HG03060 (cell line): ENCODE measurements at regions not wholly inside any gene's neighbourhood (a gene's known extent, or its start where the extent isn't known, plus 50 kb on each side); places are given as distances from the start of the nearest gene placed in this dataset.
"Not testable (repeated sequence)": the region's sequence is repeated elsewhere in the genome, so short reads cannot be mapped to it uniquely, and the experiment has no call there.

Experiments
- ATAC-seq: cut with Tn5 transposase; IDR thresholded peaks from one replicate; pipeline ENCODE4 v1.9.1; 2021; ENCODE audit warnings: low read depth, moderate number of reproducible peaks; ENCODE audit not compliant: unreplicated experiment

- ATAC-seq = no peak
Measured at GRCh38 chr2:7515327-7515726, 598.1 kb downstream of the RNF144A start.

GRCh38 chr2:7516484-7517063 is 599.4 kb downstream of the RNF144A start:
- ATAC-seq = no peak

DNA sequence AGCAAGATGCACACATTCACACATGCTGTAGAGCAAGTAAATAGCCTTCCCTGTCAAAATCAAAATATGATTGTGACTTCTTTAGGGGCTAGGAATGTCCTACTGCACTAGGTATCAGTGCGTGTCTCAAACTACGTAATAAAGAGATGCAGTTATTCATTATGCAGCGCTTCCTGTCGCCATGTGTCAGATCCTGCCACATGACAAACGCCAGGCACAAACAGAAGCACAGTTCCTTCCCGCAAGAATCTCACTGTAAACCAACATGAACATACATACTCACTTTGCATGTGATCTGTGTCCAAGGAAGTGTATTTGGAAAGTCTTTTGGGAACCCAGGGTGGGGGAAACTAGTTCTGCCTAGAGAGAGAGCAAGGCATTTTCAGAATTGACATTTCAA is 599.9 kb downstream of the RNF144A start:
- ATAC-seq = no peak

GRCh38 chr2:7517851-7518250 is 600.6 kb downstream of the RNF144A start:
- no peak for ATAC-seq

GRCh38 chr2:7523481-7524120 is 606.4 kb downstream of the RNF144A start:
- ATAC-seq = no peak

DNA sequence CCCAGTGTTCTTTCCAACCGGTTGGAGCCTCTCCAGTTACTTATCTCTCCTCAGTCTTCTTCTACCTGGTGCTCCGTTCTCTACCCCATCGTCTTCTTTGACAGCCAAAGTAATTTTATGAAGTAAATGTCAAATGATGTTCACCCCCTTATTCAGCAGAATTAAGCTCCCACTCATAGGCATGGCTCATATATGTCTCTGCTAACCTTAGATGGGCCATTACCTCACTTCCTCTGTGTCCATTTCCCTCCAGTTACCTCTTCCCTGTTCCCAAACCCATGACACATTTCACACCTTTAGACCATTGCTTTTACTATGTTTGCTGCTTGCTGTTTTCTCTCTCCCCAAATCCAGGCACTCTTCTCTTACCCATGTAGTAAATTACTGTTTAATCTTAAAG is 607.0 kb downstream of the RNF144A start:
- ATAC-seq = no peak

DNA sequence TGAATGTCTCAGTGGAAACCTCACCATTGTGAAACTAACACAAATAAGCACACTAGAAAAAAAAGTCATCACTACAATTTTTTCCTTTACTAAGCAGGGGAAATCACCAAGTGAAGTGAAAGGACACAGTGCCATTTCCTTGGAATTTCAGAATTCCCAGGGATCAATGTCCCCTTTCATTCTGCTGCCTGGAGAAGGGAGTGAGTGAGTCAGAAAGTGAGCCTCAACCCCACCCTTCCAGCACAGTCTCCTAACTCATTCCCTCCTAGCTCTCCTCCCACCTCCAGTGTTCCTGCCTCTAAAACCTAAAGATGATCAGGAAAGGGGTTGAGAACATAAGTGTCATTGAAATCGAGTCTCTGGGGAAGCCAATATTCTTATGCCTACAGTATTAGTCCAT is 608.5 kb downstream of the RNF144A start:
- ATAC-seq = no peak

DNA sequence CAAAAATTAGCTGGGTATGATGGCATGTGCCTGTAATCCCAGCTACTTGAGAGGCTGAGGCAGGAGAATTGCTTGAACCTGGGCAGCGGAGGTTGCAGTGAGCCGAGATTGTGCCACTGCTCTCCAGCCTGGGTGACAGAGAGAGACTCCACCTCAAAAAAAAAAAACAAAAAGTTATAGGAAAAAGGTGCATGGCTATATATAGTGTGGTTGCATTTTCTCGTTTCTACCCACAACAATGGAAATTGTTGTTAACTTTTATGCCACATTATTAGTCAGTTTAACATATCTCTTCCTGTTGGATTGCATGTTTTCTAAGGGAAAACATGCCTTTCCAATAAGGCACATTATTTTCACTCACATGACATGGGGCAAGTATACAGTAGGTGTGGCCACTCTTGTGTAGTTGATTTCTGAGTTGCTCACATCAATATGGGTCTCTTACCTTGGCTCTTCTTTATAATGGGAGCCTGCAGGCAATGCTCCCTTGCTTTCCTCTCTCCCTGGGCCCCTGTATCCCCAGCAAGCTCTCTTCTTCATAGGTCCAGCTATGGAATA is 610.0 kb downstream of the RNF144A start:
- ATAC-seq = no peak

DNA sequence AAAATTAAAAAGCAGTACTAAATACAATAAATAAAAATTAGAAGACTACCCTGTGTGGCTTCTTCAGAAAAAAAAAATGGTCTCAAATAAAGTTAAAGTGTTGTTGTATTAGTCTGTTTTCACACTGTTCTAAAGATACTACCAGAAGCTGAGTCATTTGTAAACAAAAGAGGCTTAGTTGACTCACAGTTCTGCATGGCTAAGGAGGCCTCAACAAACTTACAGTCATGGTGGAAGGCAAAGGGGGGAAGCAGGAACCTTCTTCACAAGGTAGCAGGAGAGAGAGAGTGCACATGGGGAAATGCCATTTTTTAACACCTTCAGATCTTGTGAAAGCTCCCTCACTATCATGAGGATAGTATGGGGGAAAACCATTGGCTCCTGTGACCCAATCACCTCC is 612.8 kb downstream of the RNF144A start:
- no peak for ATAC-seq

- ATAC-seq = no peak
Measured at GRCh38 chr2:7539077-7539476, 621.9 kb downstream of the RNF144A start.

- ATAC-seq = no peak
Measured at GRCh38 chr2:7539760-7540159, 622.5 kb downstream of the RNF144A start.

DNA sequence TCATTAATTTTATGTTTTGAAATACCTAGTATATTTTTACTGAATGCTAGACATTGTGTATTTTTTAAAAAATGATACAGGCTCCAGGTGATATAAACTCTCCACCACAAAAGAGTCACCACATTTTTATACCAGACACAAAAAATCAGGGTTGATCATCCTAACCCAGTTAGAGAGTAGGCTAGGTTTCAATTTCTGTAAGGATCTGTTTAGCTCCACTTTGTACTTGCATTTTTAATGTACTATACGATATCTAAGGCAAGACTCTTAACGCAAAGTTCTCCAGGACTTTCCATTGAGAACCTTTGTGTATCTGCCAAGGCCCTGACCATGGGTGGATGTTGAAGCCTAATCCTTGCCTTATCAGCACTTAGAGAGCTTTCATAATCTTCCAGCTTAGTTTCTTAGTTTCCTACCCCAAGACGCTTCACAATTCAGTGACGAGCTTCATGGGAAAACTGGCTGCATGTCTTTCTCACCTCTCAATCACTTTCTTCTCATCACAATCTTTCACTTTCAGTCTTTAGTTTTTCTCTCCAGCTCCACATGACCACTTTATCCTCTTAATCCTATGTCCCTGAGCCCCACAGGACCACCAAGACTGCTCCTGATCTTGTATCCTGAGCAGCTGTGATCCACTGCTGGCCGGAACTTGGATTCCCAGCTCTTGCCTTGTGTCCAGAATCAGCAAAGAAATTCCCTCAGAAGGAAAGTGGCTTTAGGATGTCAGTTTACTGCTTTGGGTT is 635.8 kb downstream of the RNF144A start:
- ATAC-seq = no peak

GRCh38 chr2:7555260-7555659 is 638.0 kb downstream of the RNF144A start:
- no peak for ATAC-seq

GRCh38 chr2:7557376-7557775 is 640.2 kb downstream of the RNF144A start:
- ATAC-seq = no peak

DNA sequence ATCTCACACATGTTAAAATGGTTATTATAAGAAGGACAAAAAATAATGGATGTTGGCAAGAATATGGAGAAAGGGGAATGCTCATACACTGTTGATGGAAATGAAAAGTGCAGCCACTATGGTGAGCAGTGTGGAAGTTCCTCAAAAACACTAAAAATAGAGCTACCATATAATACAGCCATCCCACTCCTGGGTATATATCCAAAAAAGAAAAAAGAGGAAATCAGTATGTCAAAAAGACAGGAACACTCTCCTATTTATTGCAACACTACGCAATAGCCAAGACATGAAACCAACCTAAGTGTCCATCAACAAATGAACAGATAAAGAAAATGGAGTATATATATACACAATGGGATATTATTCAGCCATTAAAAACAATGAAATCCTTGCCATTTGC is 642.6 kb downstream of the RNF144A start:
- ATAC-seq = no peak

DNA sequence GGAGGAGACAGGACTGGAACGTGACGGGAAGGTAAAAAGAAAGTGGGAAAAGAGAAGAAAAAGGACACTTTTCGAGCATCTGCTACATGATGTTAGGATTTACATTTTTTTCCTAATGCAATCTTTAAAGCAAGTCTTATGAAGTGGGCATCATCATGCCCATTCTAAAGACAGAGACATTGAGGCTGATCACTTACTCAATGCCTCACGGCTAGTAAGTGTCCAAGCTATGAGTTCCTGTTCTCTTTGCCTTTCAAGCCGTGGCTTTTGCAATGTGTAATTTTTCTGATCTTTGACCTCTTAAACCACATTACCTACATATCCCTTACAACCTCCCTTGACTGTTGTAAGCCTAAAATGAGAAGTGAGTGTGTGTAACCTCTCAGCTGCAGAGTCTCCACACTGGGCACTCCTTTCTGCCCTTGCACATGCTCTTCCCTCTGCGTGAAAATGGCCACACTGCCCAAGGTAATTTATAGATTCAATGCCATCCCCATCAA is 649.2 kb downstream of the RNF144A start:
- no peak for ATAC-seq

GRCh38 chr2:7567116-7567515 is 649.9 kb downstream of the RNF144A start:
- not testable (repeated sequence) for ATAC-seq

- ATAC-seq = no peak
Measured at GRCh38 chr2:7567646-7568045, 650.4 kb downstream of the RNF144A start.

DNA sequence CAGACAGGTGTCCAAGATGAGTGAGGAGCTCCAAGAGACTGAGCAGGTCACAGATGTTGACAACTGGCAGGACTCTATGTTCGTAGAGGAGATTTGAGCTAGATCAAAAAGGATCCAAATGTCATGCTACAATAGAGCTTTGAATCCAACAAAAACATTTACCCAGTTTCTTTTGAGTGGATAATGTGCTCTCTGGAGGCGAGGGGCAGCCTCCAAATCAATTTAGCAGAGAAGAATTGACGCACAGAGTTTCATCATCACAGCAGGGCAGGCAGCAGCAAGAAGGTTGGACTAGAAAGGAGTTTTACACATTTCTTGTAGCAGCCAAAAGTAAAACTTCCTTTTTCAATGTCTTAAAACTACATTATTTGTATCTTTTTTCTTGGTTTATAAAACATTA is 653.0 kb downstream of the RNF144A start:
- ATAC-seq = no peak

DNA sequence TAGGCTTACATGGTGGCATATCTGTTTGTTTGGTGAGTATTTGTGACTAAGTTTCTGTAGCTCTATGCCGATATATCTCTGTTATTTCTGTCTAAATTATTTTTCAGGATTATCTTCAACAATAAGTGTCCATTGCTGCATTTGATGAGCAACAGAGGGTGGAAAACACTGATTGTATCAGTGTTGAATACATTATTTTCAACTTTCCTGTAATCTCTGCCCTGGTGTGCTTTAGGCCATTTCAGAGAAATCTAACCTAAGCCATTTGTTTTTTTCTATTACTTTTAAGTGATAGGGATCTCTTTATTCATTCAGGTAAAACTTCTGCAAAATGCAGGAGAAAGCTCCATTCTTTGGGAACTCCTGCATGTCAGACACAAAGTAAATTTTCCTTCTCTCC is 654.5 kb downstream of the RNF144A start:
- ATAC-seq = no peak

DNA sequence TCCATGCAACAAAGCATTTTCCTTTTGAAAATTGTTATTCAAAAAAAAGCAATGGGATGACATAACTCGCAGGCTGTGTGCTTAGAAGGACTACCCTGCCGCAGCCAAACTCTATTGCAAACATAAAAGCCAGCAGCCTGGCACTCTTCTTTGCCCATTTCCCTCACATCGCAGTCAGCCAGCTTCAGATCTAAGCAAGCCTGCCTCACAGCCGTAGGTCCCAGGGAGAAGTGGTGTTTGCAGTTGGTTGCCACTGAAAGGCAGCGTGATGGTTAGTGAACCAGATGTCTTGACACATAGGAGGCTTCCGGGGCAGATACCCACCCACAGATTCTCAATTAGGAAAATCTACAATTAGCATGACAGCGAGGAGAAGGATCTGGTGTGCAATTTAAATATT is 655.2 kb downstream of the RNF144A start:
- no peak for ATAC-seq
